ENCODE measurements at regions not wholly inside any gene's neighbourhood (a gene's known extent, or its start where the extent isn't known, plus 50 kb on each side); places are given as distances from the start of the nearest gene placed in this dataset.

- Histone ChIP-seq H3K18ac (ENCODE audit: extremely low read depth, low read length) (no peak overlapping the region), H4K8ac (ENCODE audit: extremely low read depth, insufficient read depth, low read length) (no peak overlapping the region), H2BK15ac (ENCODE audit: low read length) (no peak overlapping the region), H3K27me3 (replicated peaks in 1 of 4; ENCODE audit: control insufficient read depth in 3 of 4, extremely low read depth in 1 of 4, insufficient read depth in 3 of 4, low read length in 3 of 4) (no peaks in the 10 kb centered on the region), H2BK5ac (ENCODE audit: low read depth, low read length) (no peak overlapping the region), H2AK5ac (ENCODE audit: low read depth, low read length) (no peak overlapping the region), H2AFZ (ENCODE audit: low read length) (no peak overlapping the region), H2BK120ac (replicated peaks; ENCODE audit: low read depth, low read length) (no peak overlapping the region), H3K27ac (ENCODE audit: low read depth, low read length) (no peak overlapping the region), H2BK20ac (ENCODE audit: low read length) (no peak overlapping the region), H3K23ac (ENCODE audit: insufficient read length) (no peak overlapping the region), H3K4ac (replicated peaks; ENCODE audit: insufficient read length, low read depth, low read length) (no peak overlapping the region), H3K9ac (replicated peaks in 1 of 4; ENCODE audit: extremely low read depth in 1 of 4, low read depth in 3 of 4, low read length in 3 of 4) (no peak overlapping the region), H3K79me2 (ENCODE audit: control insufficient read depth in 1 of 2, insufficient read depth in 2 of 2, low read length in 2 of 2) (no peaks in the 10 kb centered on the region), H3K79me1 (ENCODE audit: low read depth, low read length) (no peaks in the 10 kb centered on the region), H3K4me3 (ENCODE audit: extremely low read depth in 1 of 4, insufficient read depth in 2 of 4, low read depth in 3 of 4, low read length in 4 of 4) (no peak overlapping the region), H3K4me2 (ENCODE audit: insufficient read depth in 1 of 2, low read depth in 2 of 2, low read length in 2 of 2) (no peak overlapping the region), H4K20me1 (replicated peaks in 1 of 2; ENCODE audit: control insufficient read depth in 1 of 2, insufficient read depth in 2 of 2, low read length in 2 of 2) (no peaks in the 10 kb centered on the region), H4K91ac (replicated peaks; ENCODE audit: insufficient read length, low read length) (no peak overlapping the region), H3K36me3 (ENCODE audit: control insufficient read depth in 2 of 4, insufficient read depth in 4 of 4, low read length in 3 of 4) (peaks cover 2 to 12% (median 4%) of the 10 kb centered on the region in 4 experiments; a peak in 4 of 8 replicates), H2BK12ac (ENCODE audit: low read depth, low read length) (no peak overlapping the region), H3K23me2 (ENCODE audit: low read depth, low read length) (0 out of 2 replicates have a peak, but pooled peaks cover 1% of the 10 kb centered on the region), H3K14ac (ENCODE audit: insufficient read length) (no peak overlapping the region), H3K56ac (replicated peaks; ENCODE audit: insufficient read length, low read depth, low read length) (no peak overlapping the region), H3K4me1 (replicated peaks in 1 of 4; ENCODE audit: control insufficient read depth in 3 of 4, insufficient read depth in 4 of 4, low read length in 3 of 4) (peaks cover 0 to 3% (median 2%) of the 10 kb centered on the region in 4 experiments; a peak in 4 of 7 replicates), H3K9me3 (ENCODE audit: insufficient read depth in 2 of 2, low read depth in 1 of 2, low read length in 1 of 2) (no peaks in the 10 kb centered on the region), H4K5ac (ENCODE audit: insufficient read length, low read depth, low read length) (no peak overlapping the region)
- ChIA-PET POLR2A (ENCODE audit: partially characterized antibody) (no interaction called here), CTCF (ENCODE audit: partially characterized antibody) (no interaction called here)
- FAIRE-seq (no peak), DNase-seq (ENCODE audit: low read depth in 1 of 2, low spot score in 2 of 2) (no peak)
- WGBS, 2 experiments (ENCODE audit: extremely low coverage in 1 of 2, insufficient coverage in 1 of 2, insufficient read length in 1 of 2, insufficient replicate concordance in 2 of 2, low coverage in 1 of 2, low lambda C conversion rate in 2 of 2, missing lambda C conversion rate in 1 of 2): 93% methylated on average over 2 of the region's 2 CpGs; no CpG with 5 or more reads in 1 of the 2 experiments
- TF ChIP-seq CHD1 (IDR thresholded peaks at IDR 0.05; ENCODE audit: low read depth, low read length): no peak
- TF ChIP-seq KDM4A (IDR thresholded peaks at IDR 0.05; ENCODE audit: low read depth, low read length, severe bottlenecking): no peak
- TF ChIP-seq POU5F1 (IDR thresholded peaks at IDR 0.05; ENCODE audit: low read depth, low read length): no peak
- TF ChIP-seq SP1 (IDR thresholded peaks at IDR 0.05; ENCODE audit: low read depth, low read length): no peak
- no peak for TF ChIP-seq GTF2F1 (IDR thresholded peaks at IDR 0.05; ENCODE audit: borderline replicate concordance, low read depth, low read length)
- TF ChIP-seq SIX5 (IDR thresholded peaks at IDR 0.05; ENCODE audit: low read depth, low read length): no peak
- TF ChIP-seq RNF2 (IDR thresholded peaks at IDR 0.05; ENCODE audit: borderline replicate concordance, low read depth, low read length, missing control alignments, poor library complexity, severe bottlenecking): no peak
- no peak for TF ChIP-seq E2F6 (IDR thresholded peaks at IDR 0.05)
- TF ChIP-seq TBP (IDR thresholded peaks at IDR 0.05; ENCODE audit: low read depth, low read length): no peak
- no peak for TF ChIP-seq KDM5A (IDR thresholded peaks at IDR 0.05; ENCODE audit: low read length)
- no peak for TF ChIP-seq TAF7 (optimal IDR thresholded peaks at IDR 0.05; ENCODE audit: borderline replicate concordance, low read depth, low read length)
- TF ChIP-seq USF2 (IDR thresholded peaks at IDR 0.05; ENCODE audit: low read length): no peak
- TF ChIP-seq TEAD4 (IDR thresholded peaks at IDR 0.05; ENCODE audit: low read depth, low read length): no peak
Measured at GRCh38 chr6:144849920-144850319, 564.8 kb downstream of the UTRN start.

Data from H1 (cell line).